GM21737 (cell line): ENCODE measurements at regions not wholly inside any gene's neighbourhood (a gene's known extent, or its start where the extent isn't known, plus 50 kb on each side); places are given as distances from the start of the nearest gene placed in this dataset.

ENCODE experiments used
- ATAC-seq: cut with Tn5 transposase; IDR thresholded peaks from one replicate; pipeline ENCODE4 v1.9.1; 2021; ENCODE audit warnings: mild to moderate bottlenecking, moderate library complexity; ENCODE audit not compliant: unreplicated experiment

- ATAC-seq = no peak
These were observed 86.2 kb upstream of the FZD8 start for GRCh38 chr10:35728341-35728740.

- ATAC-seq = no peak
These were observed 84.8 kb upstream of the FZD8 start for GRCh38 chr10:35726846-35727245.

- no peak for ATAC-seq
These were observed 81.9 kb upstream of the FZD8 start for GRCh38 chr10:35723992-35724391.

GRCh38 chr10:35723059-35723458 is 81.0 kb upstream of the FZD8 start:
- ATAC-seq = no peak

- ATAC-seq = no peak
These were observed 80.5 kb upstream of the FZD8 start for GRCh38 chr10:35722636-35723035.

GRCh38 chr10:35722226-35722625 is 80.1 kb upstream of the FZD8 start:
- ATAC-seq = no peak

- ATAC-seq = no peak
These were observed 78.3 kb upstream of the FZD8 start for GRCh38 chr10:35720366-35720765.

- ATAC-seq = no peak
These were observed 74.7 kb upstream of the FZD8 start for GRCh38 chr10:35716776-35717175.

- no peak for ATAC-seq
These were observed 70.4 kb upstream of the FZD8 start for GRCh38 chr10:35712486-35712885.

- no peak for ATAC-seq
These were observed 69.7 kb upstream of the FZD8 start for GRCh38 chr10:35711615-35712411.

GRCh38 chr10:35707642-35708425 is 65.7 kb upstream of the FZD8 start:
- no peak for ATAC-seq

GRCh38 chr10:35706959-35707358 is 64.9 kb upstream of the FZD8 start:
- ATAC-seq = no peak

GRCh38 chr10:35705671-35706070 is 63.6 kb upstream of the FZD8 start:
- ATAC-seq = no peak

GRCh38 chr10:35705051-35705450 is 63.0 kb upstream of the FZD8 start:
- no peak for ATAC-seq

GRCh38 chr10:35704401-35704800 is 62.3 kb upstream of the FZD8 start:
- no peak for ATAC-seq

- ATAC-seq = no peak
These were observed 58.4 kb upstream of the FZD8 start for GRCh38 chr10:35700487-35700882.

- no peak for ATAC-seq
These were observed 57.9 kb upstream of the FZD8 start for GRCh38 chr10:35699848-35700486.

- ATAC-seq = no peak
These were observed 54.5 kb upstream of the FZD8 start for GRCh38 chr10:35696392-35697287.

- ATAC-seq = no peak
These were observed 51.7 kb upstream of the FZD8 start for GRCh38 chr10:35693800-35694199.
